ENCODE measurements at regions not wholly inside any gene's neighbourhood (a gene's known extent, or its start where the extent isn't known, plus 50 kb on each side); places are given as distances from the start of the nearest gene placed in this dataset.

DNA sequence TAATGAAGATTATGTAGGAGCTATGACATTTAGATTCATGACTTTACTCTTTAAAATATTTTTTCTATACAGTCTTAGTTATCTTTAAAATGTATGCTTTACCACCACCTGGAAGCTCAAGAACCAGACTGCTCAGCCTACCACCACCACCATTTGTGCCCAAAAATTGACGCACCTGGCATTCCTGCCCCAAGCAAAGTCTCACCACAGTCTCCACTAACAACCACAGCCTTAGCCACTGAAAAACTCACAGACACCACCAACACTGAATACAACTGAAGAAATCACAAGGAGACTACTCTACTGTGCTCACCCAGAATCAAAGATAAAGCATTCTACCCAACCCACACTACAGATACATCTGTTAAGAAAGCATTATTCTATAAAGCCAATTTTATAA lies 201.9 kb upstream of the PDE10A start:
- H3K27ac ChIP-seq (ENCODE audit: low read length) = no peak overlapping the region
- no peaks in the 10 kb centered on the region for H3K79me2 ChIP-seq (replicated peaks; ENCODE audit: insufficient read depth, low read length)
- H3K9me2 ChIP-seq (ENCODE audit: insufficient read depth, low read length) = no peaks in the 10 kb centered on the region
- H3K9ac ChIP-seq (ENCODE audit: low read length) = no peak overlapping the region
- H3K36me3 ChIP-seq (ENCODE audit: insufficient read depth, low read length) = no peaks in the 10 kb centered on the region
- no peak overlapping the region for H3K4me3 ChIP-seq (ENCODE audit: low read length)
- peaks cover 7% of the 10 kb centered on the region for H3K9me3 ChIP-seq (ENCODE audit: low read length)
- H2AFZ ChIP-seq (ENCODE audit: low read depth, low read length) = no peak overlapping the region
- H3F3A ChIP-seq (ENCODE audit: insufficient read depth, low read length, poor library complexity, severe bottlenecking) = no peaks in the 10 kb centered on the region
- H4K20me1 ChIP-seq (ENCODE audit: insufficient read depth) = no peaks in the 10 kb centered on the region
- no peaks in the 10 kb centered on the region for H3K27me3 ChIP-seq (ENCODE audit: insufficient read depth, low read depth, low read length)
- TF ChIP-seq TAF1 (IDR thresholded peaks at IDR 0.05; ENCODE audit: low read depth) (no peak), MXI1 (conservative IDR thresholded peaks at IDR 0.05; ENCODE audit: poor library complexity, severe bottlenecking) (no peak), EZH2 (IDR thresholded peaks at IDR 0.05; ENCODE audit: borderline replicate concordance, insufficient read depth, low read length, poor library complexity, severe bottlenecking) (no peak), SMC3 (conservative IDR thresholded peaks at IDR 0.05; ENCODE audit: poor library complexity) (no peak), EP300 (conservative IDR thresholded peaks at IDR 0.05; ENCODE audit: poor library complexity, severe bottlenecking) (no peak), POLR2AphosphoS5 (IDR thresholded peaks at IDR 0.05) (no peak), RAD21 (conservative IDR thresholded peaks at IDR 0.05) (no peak)
- TF ChIP-seq, protein P1, sequence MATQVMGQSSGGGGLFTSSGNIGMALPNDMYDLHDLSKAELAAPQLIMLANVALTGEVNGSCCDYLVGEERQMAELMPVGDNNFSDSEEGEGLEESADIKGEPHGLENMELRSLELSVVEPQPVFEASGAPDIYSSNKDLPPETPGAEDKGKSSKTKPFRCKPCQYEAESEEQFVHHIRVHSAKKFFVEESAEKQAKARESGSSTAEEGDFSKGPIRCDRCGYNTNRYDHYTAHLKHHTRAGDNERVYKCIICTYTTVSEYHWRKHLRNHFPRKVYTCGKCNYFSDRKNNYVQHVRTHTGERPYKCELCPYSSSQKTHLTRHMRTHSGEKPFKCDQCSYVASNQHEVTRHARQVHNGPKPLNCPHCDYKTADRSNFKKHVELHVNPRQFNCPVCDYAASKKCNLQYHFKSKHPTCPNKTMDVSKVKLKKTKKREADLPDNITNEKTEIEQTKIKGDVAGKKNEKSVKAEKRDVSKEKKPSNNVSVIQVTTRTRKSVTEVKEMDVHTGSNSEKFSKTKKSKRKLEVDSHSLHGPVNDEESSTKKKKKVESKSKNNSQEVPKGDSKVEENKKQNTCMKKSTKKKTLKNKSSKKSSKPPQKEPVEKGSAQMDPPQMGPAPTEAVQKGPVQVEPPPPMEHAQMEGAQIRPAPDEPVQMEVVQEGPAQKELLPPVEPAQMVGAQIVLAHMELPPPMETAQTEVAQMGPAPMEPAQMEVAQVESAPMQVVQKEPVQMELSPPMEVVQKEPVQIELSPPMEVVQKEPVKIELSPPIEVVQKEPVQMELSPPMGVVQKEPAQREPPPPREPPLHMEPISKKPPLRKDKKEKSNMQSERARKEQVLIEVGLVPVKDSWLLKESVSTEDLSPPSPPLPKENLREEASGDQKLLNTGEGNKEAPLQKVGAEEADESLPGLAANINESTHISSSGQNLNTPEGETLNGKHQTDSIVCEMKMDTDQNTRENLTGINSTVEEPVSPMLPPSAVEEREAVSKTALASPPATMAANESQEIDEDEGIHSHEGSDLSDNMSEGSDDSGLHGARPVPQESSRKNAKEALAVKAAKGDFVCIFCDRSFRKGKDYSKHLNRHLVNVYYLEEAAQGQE (IDR thresholded peaks at IDR 0.05; ENCODE audit: borderline replicate concordance) = no peak
- TF ChIP-seq, protein P2, sequence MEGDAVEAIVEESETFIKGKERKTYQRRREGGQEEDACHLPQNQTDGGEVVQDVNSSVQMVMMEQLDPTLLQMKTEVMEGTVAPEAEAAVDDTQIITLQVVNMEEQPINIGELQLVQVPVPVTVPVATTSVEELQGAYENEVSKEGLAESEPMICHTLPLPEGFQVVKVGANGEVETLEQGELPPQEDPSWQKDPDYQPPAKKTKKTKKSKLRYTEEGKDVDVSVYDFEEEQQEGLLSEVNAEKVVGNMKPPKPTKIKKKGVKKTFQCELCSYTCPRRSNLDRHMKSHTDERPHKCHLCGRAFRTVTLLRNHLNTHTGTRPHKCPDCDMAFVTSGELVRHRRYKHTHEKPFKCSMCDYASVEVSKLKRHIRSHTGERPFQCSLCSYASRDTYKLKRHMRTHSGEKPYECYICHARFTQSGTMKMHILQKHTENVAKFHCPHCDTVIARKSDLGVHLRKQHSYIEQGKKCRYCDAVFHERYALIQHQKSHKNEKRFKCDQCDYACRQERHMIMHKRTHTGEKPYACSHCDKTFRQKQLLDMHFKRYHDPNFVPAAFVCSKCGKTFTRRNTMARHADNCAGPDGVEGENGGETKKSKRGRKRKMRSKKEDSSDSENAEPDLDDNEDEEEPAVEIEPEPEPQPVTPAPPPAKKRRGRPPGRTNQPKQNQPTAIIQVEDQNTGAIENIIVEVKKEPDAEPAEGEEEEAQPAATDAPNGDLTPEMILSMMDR (IDR thresholded peaks at IDR 0.05; ENCODE audit: poor library complexity, severe bottlenecking) = no peak
- no peak overlapping the region for H3K4me2 ChIP-seq (ENCODE audit: low read length)

DNA sequence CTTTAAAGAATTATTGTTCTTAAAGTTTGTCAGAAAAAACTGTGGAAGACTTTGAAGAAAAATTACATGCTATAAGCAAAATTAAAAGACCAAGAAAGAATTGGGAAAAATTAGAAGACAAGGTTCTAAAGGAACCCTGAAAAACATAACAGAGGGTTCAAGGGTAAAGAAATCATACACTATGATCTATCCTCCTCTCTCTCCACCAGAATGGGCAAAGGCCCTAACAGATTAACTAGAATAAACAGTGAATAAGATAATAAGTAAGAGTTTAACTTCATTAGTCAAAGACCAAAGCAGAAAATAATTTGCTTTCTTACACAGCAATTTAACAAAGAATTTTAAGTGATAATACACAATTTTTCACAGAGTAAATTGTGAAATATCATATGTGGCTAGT lies 201.2 kb upstream of the PDE10A start:
- no peaks in the 10 kb centered on the region for H3K9me3 ChIP-seq (ENCODE audit: low read length)
- no peak overlapping the region for H3K4me2 ChIP-seq (ENCODE audit: low read length)
- H3K9ac ChIP-seq (ENCODE audit: low read length) = no peak overlapping the region
- H3K79me2 ChIP-seq (replicated peaks; ENCODE audit: insufficient read depth, low read length) = no peaks in the 10 kb centered on the region
- H3K36me3 ChIP-seq (ENCODE audit: insufficient read depth, low read length) = no peaks in the 10 kb centered on the region
- H3K4me3 ChIP-seq (ENCODE audit: low read length) = no peak overlapping the region
- H4K20me1 ChIP-seq (ENCODE audit: insufficient read depth) = no peaks in the 10 kb centered on the region
- TF ChIP-seq, protein P1 (IDR thresholded peaks at IDR 0.05; ENCODE audit: borderline replicate concordance) = no peak
- TF ChIP-seq TAF1 (IDR thresholded peaks at IDR 0.05; ENCODE audit: low read depth) = no peak
- no peak for TF ChIP-seq SMC3 (conservative IDR thresholded peaks at IDR 0.05; ENCODE audit: poor library complexity)
- no peak for TF ChIP-seq MXI1 (conservative IDR thresholded peaks at IDR 0.05; ENCODE audit: poor library complexity, severe bottlenecking)
- no peak for TF ChIP-seq EP300 (conservative IDR thresholded peaks at IDR 0.05; ENCODE audit: poor library complexity, severe bottlenecking)
- TF ChIP-seq POLR2AphosphoS5 (IDR thresholded peaks at IDR 0.05) = no peak
- TF ChIP-seq, protein P2 (IDR thresholded peaks at IDR 0.05; ENCODE audit: poor library complexity, severe bottlenecking) = no peak
- no peak for TF ChIP-seq RAD21 (conservative IDR thresholded peaks at IDR 0.05)
- no peak for TF ChIP-seq EZH2 (IDR thresholded peaks at IDR 0.05; ENCODE audit: borderline replicate concordance, insufficient read depth, low read length, poor library complexity, severe bottlenecking)
- H3F3A ChIP-seq (ENCODE audit: insufficient read depth, low read length, poor library complexity, severe bottlenecking) = no peaks in the 10 kb centered on the region
- H3K27me3 ChIP-seq (ENCODE audit: insufficient read depth, low read depth, low read length) = no peaks in the 10 kb centered on the region
- H3K9me2 ChIP-seq (ENCODE audit: insufficient read depth, low read length) = no peaks in the 10 kb centered on the region
- no peak overlapping the region for H3K27ac ChIP-seq (ENCODE audit: low read length)
- H2AFZ ChIP-seq (ENCODE audit: low read depth, low read length) = no peak overlapping the region

Measured in neural cell (in vitro differentiated cells).